Stomach (tissue), 8 donors: ENCODE measurements at regions not wholly inside any gene's neighbourhood (a gene's known extent, or its start where the extent isn't known, plus 50 kb on each side); places are given as distances from the start of the nearest gene placed in this dataset.

ENCODE experiments used
- DNase-seq, 2 donors: peaks; one replicate each; pipeline versions ENCODE4 v3.0.0 to v3.0.0-alpha.2; 2013 to 2019
- H3K27ac ChIP-seq, 5 donors: fragments of 200-600 bp in 4 of 5; sonication (generic) in 4 of 5; one replicate each; pipeline ENCODE4 v1.5.1; 2013 to 2019; ENCODE audit warnings: mild to moderate bottlenecking in 1 of 5, moderate library complexity in 1 of 5
- H3K27me3 ChIP-seq, 3 donors: fragments of 200-600 bp; sonication (generic); one replicate each; pipeline ENCODE4 v1.5.1; 2017 to 2019; ENCODE audit warnings: mixed run types in 1 of 3
- H3K36me3 ChIP-seq, 4 donors: fragments of 200-600 bp; sonication (generic); 1 replicate in 3 of 4; 2 replicates in 1 of 4; pipeline ENCODE4 v1.5.1; 2016 to 2019
- H3K4me1 ChIP-seq, 4 donors: fragments of 200-600 bp; sonication (generic); one replicate each; pipeline ENCODE4 v1.5.1; 2016 to 2019
- H3K4me3 ChIP-seq, 4 donors: fragments of 200-600 bp; sonication (generic) in 3 of 4; one replicate each; pipeline ENCODE4 v1.5.1; 2016 to 2019; ENCODE audit warnings: mild to moderate bottlenecking in 1 of 4
- H3K9me3 ChIP-seq, 4 donors: fragments of 200-600 bp; sonication (generic); one replicate each; pipeline ENCODE4 v1.5.1; 2016 to 2019
- CTCF ChIP-seq, 7 experiments: fragments of 450-650 bp in 4 of 7; fragments of 200-600 bp in 3 of 7; sonication (generic) in 3 of 7; IDR thresholded peaks; one replicate each; pipeline ENCODE4 v1.5.1; 2016 to 2019; ENCODE audit warnings: antibody characterized with exemption in 7 of 7, control low read depth in 2 of 7, mild to moderate bottlenecking in 1 of 7
- EP300 ChIP-seq: sonication (generic); formaldehyde crosslinking; IDR thresholded peaks from one replicate; pipeline ENCODE4 v1.6.1; 2017; ENCODE audit warnings: antibody characterized with exemption
- POLR2A ChIP-seq, 4 donors: fragments of 450-650 bp; IDR thresholded peaks; one replicate each; pipeline ENCODE4 v1.6.1; 2016; ENCODE audit warnings: antibody characterized with exemption in 4 of 4, control low read depth in 2 of 4, mild to moderate bottlenecking in 1 of 4, moderate library complexity in 1 of 4
- POLR2AphosphoS5 ChIP-seq, 3 donors: sonication (generic); formaldehyde crosslinking; IDR thresholded peaks; one replicate each; pipeline ENCODE4 v1.6.1; 2016; ENCODE audit warnings: antibody characterized with exemption in 3 of 3
- WGBS, 5 donors: extraction: QIAGEN DNeasy Blood & Tissue Kit in 3 of 5; methylation state at CpG; one replicate each; pipeline versions ENCODE4 v1.1.5 to v1.1.7; 2013 to 2018; 5-methylcytosine and 5-hydroxymethylcytosine counted together
- intact Hi-C: fragments of 100-400 bp; cut with DNase I; formaldehyde crosslinking; loops from one replicate; pipeline ENCODE4 v1.15.1; 2023; ENCODE audit warnings: low total_unique reads
- donor health status: healthy with polysubstance abuse.
- donor health status: Bipolar disorder and iron deficiency.
- donor health status: healthy.

DNA sequence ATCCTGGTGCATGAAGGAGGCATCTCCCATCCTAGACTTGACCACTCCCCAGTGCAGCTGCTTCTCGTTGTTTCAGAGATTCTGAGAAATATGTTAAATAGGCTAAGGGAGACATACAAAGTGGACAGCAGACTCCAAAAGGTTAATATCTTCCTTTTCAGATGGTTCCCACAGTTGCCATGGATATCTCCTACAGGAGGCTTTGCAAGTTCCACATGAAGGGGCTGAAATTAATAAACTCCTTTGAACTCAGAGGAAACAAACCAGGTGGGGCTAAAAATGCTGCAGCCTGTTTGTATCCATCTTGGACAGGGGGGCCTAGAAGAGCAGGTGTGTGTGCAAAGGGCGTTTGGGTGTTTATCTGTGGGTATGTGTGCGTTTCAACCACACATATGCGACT is 257.4 kb upstream of the XYLT1 start:
- Histone ChIP-seq H3K9me3 (peaks cover 0 to 6% (median 0%) of the 10 kb centered on the region in 4 donors), H3K4me1 (no peaks in the 10 kb centered on the region), H3K27ac (no peak overlapping the region), H3K4me3 (no peak overlapping the region), H3K27me3 (peaks cover 0 to 4% (median 0%) of the 10 kb centered on the region in 3 donors), H3K36me3 (no peaks in the 10 kb centered on the region)
- TF ChIP-seq POLR2AphosphoS5 (IDR thresholded peaks at IDR 0.05) (no peak), CTCF (IDR thresholded peaks at IDR 0.05) (no peak), EP300 (no peak), POLR2A (IDR thresholded peaks at IDR 0.05) (no peak)
- no peak for DNase-seq
- 40 to 57% (median 46%) methylated on average over 4 of the region's 4 CpGs for WGBS, 5 donors
- intact Hi-C loops = no loop called here

- no peak for DNase-seq
- H3K4me3 ChIP-seq = no peak overlapping the region
- intact Hi-C loops = no loop called here
- no peaks in the 10 kb centered on the region for H3K36me3 ChIP-seq
- TF ChIP-seq POLR2A (IDR thresholded peaks at IDR 0.05) (no peak), CTCF (IDR thresholded peaks at IDR 0.05) (no peak), POLR2AphosphoS5 (IDR thresholded peaks at IDR 0.05) (no peak), EP300 (no peak)
- no peaks in the 10 kb centered on the region for H3K27me3 ChIP-seq
- H3K9me3 ChIP-seq = no peaks in the 10 kb centered on the region
- peak overlapping the region in 1 of 5 donors; percentile 4 for H3K27ac ChIP-seq
- 66 to 75% (median 73%) methylated on average over 10 of the region's 10 CpGs for WGBS, 5 donors
- H3K4me1 ChIP-seq = no peaks in the 10 kb centered on the region
These were observed 253.6 kb upstream of the XYLT1 start for GRCh38 chr16:17724242-17724898.

DNA sequence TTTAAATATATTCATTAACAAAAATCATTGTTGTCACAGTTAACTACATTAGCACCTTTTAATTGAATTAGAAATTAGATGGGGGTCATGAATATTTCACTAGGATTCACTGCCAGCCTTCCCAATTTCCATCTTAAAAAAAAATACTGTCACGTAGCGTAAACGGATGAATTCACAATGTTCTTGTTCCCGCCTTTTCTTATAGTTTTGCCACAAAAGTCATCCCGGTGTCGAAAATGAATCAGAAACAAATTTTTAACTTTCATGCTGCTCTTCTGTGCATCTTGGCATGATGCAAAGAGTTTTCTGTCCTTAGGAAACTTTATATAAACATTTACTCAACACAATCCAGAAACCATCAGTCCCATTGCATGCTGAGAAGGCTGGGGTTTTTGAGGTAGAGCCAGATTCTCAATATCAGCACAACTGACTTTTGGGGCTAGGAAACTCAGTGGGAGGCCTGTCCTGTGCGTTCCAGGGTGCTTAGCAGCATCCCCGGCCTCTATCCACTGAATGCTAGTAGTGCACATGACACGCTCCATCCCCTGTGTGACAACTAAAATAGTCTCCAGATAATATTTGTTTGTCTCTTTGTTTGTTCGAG is 252.9 kb upstream of the XYLT1 start:
- peak overlapping the region in 1 of 5 donors; percentile 4 for H3K27ac ChIP-seq
- no peaks in the 10 kb centered on the region for H3K36me3 ChIP-seq
- H3K4me1 ChIP-seq = no peaks in the 10 kb centered on the region
- H3K27me3 ChIP-seq = no peaks in the 10 kb centered on the region
- no peak for DNase-seq
- no peak overlapping the region for H3K4me3 ChIP-seq
- H3K9me3 ChIP-seq = no peaks in the 10 kb centered on the region
- intact Hi-C loops = no loop called here
- WGBS, 5 donors = 53 to 60% (median 56%) methylated on average over 9 to 10 of the region's 10 CpGs
- no peak for TF ChIP-seq CTCF (IDR thresholded peaks at IDR 0.05)
- TF ChIP-seq EP300 = no peak
- TF ChIP-seq POLR2A (IDR thresholded peaks at IDR 0.05) = no peak
- TF ChIP-seq POLR2AphosphoS5 (IDR thresholded peaks at IDR 0.05) = no peak

DNA sequence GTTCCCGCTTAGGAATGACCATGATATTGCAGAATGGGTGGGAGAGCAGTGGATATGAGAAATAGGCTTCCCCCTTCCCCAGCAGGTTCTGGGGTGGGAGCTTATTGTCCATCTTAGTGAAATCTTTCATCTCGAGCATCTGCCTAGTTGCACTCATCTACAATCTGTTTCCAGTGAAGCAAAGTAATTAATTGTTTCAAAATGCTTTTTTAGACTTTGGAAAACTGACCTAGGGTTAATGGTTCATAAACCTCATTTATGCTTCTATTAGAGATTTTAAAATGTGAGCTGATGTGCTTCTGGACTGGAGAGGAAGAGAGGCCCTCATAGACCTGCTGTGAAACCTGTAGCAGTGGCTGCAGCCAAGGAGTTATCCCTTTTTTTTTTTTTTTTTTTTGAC is 247.7 kb upstream of the XYLT1 start:
- peaks cover 0 to 5% (median 0%) of the 10 kb centered on the region in 3 donors for H3K27me3 ChIP-seq
- no peak for TF ChIP-seq POLR2A (IDR thresholded peaks at IDR 0.05)
- no peak for TF ChIP-seq EP300
- no peak for TF ChIP-seq CTCF (IDR thresholded peaks at IDR 0.05)
- TF ChIP-seq POLR2AphosphoS5 (IDR thresholded peaks at IDR 0.05) = no peak
- WGBS, 5 donors = 67 to 79% (median 72%) methylated on average over 2 of the region's 2 CpGs
- no peaks in the 10 kb centered on the region for H3K4me1 ChIP-seq
- peaks cover 0 to 5% (median 0%) of the 10 kb centered on the region in 4 donors for H3K9me3 ChIP-seq
- H3K27ac ChIP-seq = no peak overlapping the region
- H3K4me3 ChIP-seq = no peak overlapping the region
- no peak for DNase-seq
- H3K36me3 ChIP-seq = no peaks in the 10 kb centered on the region
- intact Hi-C loops = no loop called here
